DLD1 (cell line): ENCODE measurements at regions not wholly inside any gene's neighbourhood (a gene's known extent, or its start where the extent isn't known, plus 50 kb on each side); places are given as distances from the start of the nearest gene placed in this dataset.

Experiments
- in situ Hi-C: cut with HindIII; loops from 2 replicates; pipeline ENCODE4 v1.10.0; 2017; ENCODE audit warnings: low sequenced_read_pairs

- in situ Hi-C loops, result no loop called here
Observed at GRCh38 chr12:77368379-77368778, 303.0 kb upstream of the E2F7 start.

- in situ Hi-C loops, result no loop called here
Observed at GRCh38 chr12:77366616-77367015, 301.2 kb upstream of the E2F7 start.

GRCh38 chr12:77364400-77364799 lies 299.0 kb upstream of the E2F7 start:
- in situ Hi-C loops, result no loop called here

GRCh38 chr12:77362509-77363210 lies 297.3 kb upstream of the E2F7 start:
- in situ Hi-C loops, result no loop called here

- in situ Hi-C loops, result no loop called here
Observed at GRCh38 chr12:77357655-77358054, 292.3 kb upstream of the E2F7 start.

GRCh38 chr12:77354766-77355362 lies 289.5 kb upstream of the E2F7 start:
- in situ Hi-C loops, result no loop called here

GRCh38 chr12:77352946-77353345 lies 287.6 kb upstream of the E2F7 start:
- in situ Hi-C loops, result no loop called here

- in situ Hi-C loops, result no loop called here
Observed at GRCh38 chr12:77351860-77352259, 286.5 kb upstream of the E2F7 start.

GRCh38 chr12:77349689-77350370 lies 284.5 kb upstream of the E2F7 start:
- in situ Hi-C loops, result no loop called here

- in situ Hi-C loops, result no loop called here
Observed at GRCh38 chr12:77347017-77347416, 281.6 kb upstream of the E2F7 start.

- in situ Hi-C loops, result no loop called here
Observed at GRCh38 chr12:77345336-77345735, 280.0 kb upstream of the E2F7 start.

- in situ Hi-C loops, result no loop called here
Observed at GRCh38 chr12:77344651-77345050, 279.3 kb upstream of the E2F7 start.

- in situ Hi-C loops, result no loop called here
Observed at GRCh38 chr12:77343291-77343690, 277.9 kb upstream of the E2F7 start.

GRCh38 chr12:77342253-77342652 lies 276.9 kb upstream of the E2F7 start:
- in situ Hi-C loops, result no loop called here

- in situ Hi-C loops, result no loop called here
Observed at GRCh38 chr12:77339610-77340009, 274.2 kb upstream of the E2F7 start.

GRCh38 chr12:77337362-77337761 lies 272.0 kb upstream of the E2F7 start:
- in situ Hi-C loops, result no loop called here

GRCh38 chr12:77334806-77335205 lies 269.4 kb upstream of the E2F7 start:
- in situ Hi-C loops, result no loop called here

- in situ Hi-C loops, result no loop called here
Observed at GRCh38 chr12:77328326-77328725, 263.0 kb upstream of the E2F7 start.

- in situ Hi-C loops, result no loop called here
Observed at GRCh38 chr12:77325511-77326236, 260.3 kb upstream of the E2F7 start.

GRCh38 chr12:77324763-77325468 lies 259.5 kb upstream of the E2F7 start:
- in situ Hi-C loops, result no loop called here

GRCh38 chr12:77324416-77324762 lies 259.0 kb upstream of the E2F7 start:
- in situ Hi-C loops, result no loop called here
